HPDE6-E6E7 (cell line): ENCODE measurements at regions not wholly inside any gene's neighbourhood (a gene's known extent, or its start where the extent isn't known, plus 50 kb on each side); places are given as distances from the start of the nearest gene placed in this dataset.
"Not testable (repeated sequence)": the region's sequence is repeated elsewhere in the genome, so short reads cannot be mapped to it uniquely, and the experiment has no call there.

Experiments
- DNase-seq: peaks from one replicate; pipeline ENCODE4 v3.0.0; 2011; ENCODE audit warnings: missing footprints; ENCODE audit errors: extremely low spot score

- DNase-seq: not testable (repeated sequence)
These were observed 80.3 kb downstream of the ANXA5 start for GRCh38 chr4:121616449-121616848.

GRCh38 chr4:121614101-121614500, 82.7 kb downstream of the ANXA5 start:
- DNase-seq: no peak

- no peak for DNase-seq
These were observed 97.7 kb downstream of the ANXA5 start for GRCh38 chr4:121599049-121599448.

GRCh38 chr4:121597346-121597934, 99.3 kb downstream of the ANXA5 start:
- DNase-seq: peak; percentile 4

GRCh38 chr4:121594796-121595526, 101.8 kb downstream of the ANXA5 start:
- no peak for DNase-seq

GRCh38 chr4:121593760-121594159, 103.0 kb downstream of the ANXA5 start:
- no peak for DNase-seq

GRCh38 chr4:121592257-121592656, 104.5 kb downstream of the ANXA5 start:
- not testable (repeated sequence) for DNase-seq

- no peak for DNase-seq
These were observed 111.9 kb downstream of the ANXA5 start for GRCh38 chr4:121584836-121585235.

GRCh38 chr4:121583396-121583795, 113.4 kb downstream of the ANXA5 start:
- no peak for DNase-seq

GRCh38 chr4:121582296-121582695, 114.5 kb downstream of the ANXA5 start:
- DNase-seq: no peak

- not testable (repeated sequence) for DNase-seq
These were observed 121.4 kb downstream of the ANXA5 start for GRCh38 chr4:121575392-121575791.

- no peak for DNase-seq
These were observed 122.2 kb downstream of the ANXA5 start for GRCh38 chr4:121574618-121575017.

- no peak for DNase-seq
These were observed 129.0 kb downstream of the ANXA5 start for GRCh38 chr4:121567748-121568147.

- DNase-seq: no peak
These were observed 131.9 kb downstream of the ANXA5 start for GRCh38 chr4:121564840-121565375.

GRCh38 chr4:121562811-121563210, 134.0 kb downstream of the ANXA5 start:
- no peak for DNase-seq

- DNase-seq: no peak
These were observed 141.3 kb downstream of the ANXA5 start for GRCh38 chr4:121555315-121556107.

- DNase-seq: no peak
These were observed 142.4 kb downstream of the ANXA5 start for GRCh38 chr4:121554382-121554781.

GRCh38 chr4:121551881-121552280, 144.9 kb downstream of the ANXA5 start:
- DNase-seq: no peak

GRCh38 chr4:121551271-121551670, 145.5 kb downstream of the ANXA5 start:
- DNase-seq: peak; percentile 19

- no peak for DNase-seq
These were observed 155.1 kb downstream of the ANXA5 start for GRCh38 chr4:121541696-121542095.

GRCh38 chr4:121535351-121535750, 154.5 kb upstream of the QRFPR start:
- DNase-seq: no peak

- DNase-seq: no peak
These were observed 153.4 kb upstream of the QRFPR start for GRCh38 chr4:121534187-121534586.
